GM19468 (cell line): ENCODE measurements at regions not wholly inside any gene's neighbourhood (a gene's known extent, or its start where the extent isn't known, plus 50 kb on each side); places are given as distances from the start of the nearest gene placed in this dataset.

ENCODE experiments used
- ATAC-seq: cut with Tn5 transposase; IDR thresholded peaks from one replicate; pipeline ENCODE4 v1.9.1; 2021; ENCODE audit warnings: mild to moderate bottlenecking, moderate library complexity, moderate number of reproducible peaks; ENCODE audit not compliant: unreplicated experiment; ENCODE audit errors: extremely low read depth

DNA sequence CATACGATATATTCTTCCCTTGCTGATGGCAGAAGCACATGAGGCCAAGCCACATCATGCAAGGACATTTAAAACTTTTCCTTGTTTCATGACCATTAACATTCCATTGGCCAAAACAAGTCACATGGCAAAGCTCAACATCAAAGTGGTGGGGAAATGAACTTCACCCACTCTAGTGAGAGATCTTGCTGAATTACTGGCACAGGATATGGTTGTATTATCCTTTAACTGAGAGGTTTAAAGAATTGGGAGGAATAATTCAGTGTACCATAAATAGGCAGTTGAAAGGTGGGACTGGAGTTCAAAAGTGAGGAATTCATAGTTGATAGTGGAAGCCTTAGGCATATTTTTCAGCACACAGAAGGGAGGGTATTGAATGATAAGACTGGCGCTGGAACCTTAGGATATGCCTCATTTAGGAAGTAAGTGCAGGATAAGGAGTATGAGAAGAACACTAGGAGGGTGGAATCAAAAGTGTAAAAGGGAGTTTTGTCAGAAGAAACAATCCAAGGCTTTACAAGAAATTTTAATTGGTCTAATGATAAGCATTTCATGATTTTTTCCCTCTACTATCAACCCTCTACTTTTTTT, 398.8 kb downstream of the C12orf75 start:
- no peak for ATAC-seq

DNA sequence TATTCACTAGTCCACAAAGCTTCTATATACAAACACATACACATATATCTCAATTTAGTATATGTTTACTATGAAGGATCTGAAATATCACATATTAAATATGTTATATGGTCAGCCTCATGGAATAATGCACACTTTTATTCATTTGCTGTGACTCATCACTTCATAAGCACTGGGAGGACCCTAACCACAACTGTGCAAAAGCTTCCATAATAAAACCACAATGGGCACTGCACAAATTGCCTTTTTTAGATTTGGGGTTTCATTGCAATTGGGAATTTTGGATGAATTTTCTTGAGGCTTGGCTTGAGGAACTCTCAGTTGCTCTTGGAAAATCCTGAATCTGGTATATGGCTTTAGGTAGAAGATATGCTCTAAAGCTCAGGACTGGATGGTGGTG, 399.4 kb downstream of the C12orf75 start:
- ATAC-seq = no peak

DNA sequence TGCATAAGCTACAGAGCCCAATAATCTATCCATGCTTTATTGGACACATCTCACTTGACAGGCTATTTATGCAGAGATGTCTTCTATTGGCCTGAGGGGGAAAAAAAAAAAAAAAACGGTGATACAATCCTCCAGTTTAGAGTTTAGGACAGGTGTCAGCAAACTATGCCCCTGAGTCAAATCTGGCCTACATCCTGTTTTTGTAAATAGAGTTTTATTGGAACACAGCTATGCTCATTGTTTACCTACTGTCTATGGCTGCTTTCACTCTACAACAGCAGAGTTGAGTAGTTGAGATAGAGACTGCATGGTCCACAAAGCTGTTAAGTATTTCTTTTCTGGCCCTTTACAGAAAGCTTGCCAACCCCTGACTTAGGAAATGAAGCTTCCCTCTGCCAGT, 403.1 kb downstream of the C12orf75 start:
- no peak for ATAC-seq

DNA sequence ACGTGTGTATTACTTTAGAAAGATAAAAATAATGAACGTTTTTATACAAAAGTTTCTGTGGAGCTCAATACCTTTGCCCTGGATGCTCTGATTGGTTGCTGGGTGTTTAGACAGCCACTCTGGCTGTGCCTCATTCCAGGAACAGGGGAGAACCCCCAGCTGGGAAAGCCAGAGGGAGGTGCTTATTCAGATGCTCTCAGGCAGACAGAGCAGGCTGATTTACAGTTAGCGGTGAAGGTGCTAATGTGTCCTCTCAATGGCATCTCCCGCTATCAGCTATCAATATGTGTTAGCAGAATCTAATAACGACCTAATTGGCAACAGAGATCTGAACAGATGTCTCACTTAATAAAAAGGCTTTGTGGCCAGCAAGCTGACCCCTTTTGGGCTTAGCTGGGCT, 402.3 kb downstream of the NUAK1 start:
- ATAC-seq = no peak

DNA sequence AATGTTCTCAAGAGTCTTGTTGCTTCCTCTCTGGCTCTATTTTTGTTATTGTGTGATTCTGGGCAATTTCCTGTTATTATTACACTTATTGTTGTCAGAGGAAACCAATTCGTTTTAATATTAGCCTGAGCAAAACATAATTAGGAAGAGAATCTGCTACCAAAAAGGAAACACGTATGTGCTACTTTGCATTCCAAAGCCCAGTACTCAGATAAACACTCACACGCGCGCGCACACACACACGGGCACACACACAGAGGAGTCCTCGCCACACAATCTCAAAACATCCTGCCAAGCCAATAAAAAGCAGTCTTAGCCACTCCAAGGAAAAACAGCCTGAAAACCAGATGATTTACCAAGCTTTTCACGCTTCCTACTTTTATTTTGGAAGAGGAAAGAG, 400.7 kb downstream of the NUAK1 start:
- ATAC-seq = no peak

DNA sequence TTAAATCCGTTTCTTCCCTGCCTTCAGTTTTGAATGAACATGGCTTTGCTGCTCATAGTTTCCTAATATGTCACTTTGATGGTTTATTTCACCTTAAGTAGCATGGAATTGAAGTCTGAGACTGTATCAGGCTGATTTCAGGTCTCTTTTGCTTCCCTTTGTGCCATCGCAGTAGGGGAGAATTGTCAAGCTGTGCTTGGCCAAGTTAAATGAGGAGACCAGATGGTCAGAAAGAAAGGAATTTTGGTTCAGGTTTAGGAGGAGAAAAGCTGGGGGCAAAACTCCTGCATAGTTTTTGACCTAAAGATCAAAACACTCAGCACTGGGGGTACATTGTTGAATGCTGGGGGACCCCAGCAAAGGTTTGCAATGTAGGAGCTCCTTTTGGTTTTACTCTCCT, 398.4 kb downstream of the NUAK1 start:
- no peak for ATAC-seq

DNA sequence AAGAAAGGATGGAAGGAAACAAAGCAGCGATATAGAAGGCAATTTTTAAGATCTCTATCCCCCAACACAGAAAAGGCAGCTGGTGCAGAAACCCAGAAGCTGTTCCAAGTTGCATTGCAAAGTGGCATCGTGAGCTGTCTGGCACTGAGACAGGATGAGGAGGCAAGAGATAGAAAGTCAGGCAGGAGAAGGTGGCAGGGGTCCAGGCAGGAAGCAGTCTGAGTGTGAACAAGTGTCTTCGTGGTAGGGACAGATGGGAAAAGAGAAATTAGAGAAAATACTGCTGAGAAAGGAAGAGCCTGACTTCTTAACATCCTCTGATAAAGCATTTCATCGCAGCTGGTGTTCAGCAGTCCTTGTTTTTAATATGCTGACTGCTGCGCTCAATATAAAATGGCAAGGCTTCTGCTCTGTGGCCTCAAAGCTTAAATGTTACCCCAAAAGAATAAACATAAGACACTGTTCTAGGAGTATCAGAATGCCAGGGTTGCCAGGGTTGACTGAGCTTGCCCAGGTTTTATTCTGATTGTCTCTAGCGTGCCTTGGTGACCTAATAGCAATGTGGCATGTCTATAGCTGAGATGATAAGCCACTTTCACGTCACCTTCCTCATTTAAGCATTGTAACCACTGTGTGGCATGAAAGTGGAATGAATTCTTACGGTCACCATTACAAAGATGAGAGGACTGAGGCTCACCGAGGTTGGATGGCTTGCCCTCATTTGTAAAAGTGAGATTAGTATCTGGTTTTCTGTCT, 397.6 kb downstream of the NUAK1 start:
- no peak for ATAC-seq

DNA sequence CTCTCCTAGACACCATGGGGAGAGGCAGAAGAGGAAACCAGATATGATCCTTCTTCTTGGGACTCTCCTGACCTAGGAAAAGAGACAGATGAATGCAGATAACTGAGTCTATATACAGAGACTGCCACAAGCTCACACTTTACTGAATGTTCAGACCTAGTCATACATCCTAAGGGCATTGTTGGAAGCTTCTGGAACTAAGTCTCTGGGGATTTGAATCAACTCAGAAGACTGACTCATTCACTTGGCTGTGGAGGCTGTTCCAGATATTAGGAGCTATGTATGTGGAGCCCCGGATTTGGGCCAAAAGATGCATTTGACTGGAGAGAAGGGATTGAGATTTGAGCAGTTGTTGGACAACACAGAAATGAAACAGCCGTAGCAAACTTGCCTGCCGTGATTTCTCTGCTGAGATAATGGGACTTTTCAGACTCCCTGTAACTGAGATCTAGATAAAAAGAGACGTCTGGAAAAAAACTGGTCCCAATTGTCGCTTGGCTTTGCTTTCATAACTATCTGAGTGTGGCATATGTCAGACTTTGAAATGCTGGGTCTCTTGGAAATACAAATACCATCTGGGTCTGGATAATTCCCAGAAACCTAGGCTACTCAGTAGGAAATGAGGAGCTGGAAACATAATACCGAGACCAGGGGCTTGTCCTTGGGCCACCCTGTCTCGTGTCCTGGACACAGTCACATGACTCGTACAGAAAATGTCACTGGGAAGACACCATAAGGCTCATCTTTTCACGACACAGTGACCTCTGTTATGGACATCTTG, 396.8 kb downstream of the NUAK1 start:
- ATAC-seq = no peak

DNA sequence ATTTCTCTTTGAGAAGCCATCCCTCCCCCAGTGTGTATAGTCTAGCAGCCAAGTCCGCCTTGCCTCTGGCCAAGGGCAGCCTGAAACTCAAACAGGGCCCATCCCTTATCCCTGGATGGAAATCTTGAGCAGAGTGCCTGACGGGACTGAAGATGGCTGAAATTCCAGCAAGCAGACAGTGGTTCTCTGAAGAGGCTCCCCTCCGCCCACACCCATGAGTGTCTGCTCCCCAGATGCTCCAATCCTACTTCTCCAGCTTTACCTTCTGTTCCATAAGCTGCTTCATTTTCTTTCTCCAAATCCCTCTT, 396.2 kb downstream of the NUAK1 start:
- ATAC-seq = no peak

DNA sequence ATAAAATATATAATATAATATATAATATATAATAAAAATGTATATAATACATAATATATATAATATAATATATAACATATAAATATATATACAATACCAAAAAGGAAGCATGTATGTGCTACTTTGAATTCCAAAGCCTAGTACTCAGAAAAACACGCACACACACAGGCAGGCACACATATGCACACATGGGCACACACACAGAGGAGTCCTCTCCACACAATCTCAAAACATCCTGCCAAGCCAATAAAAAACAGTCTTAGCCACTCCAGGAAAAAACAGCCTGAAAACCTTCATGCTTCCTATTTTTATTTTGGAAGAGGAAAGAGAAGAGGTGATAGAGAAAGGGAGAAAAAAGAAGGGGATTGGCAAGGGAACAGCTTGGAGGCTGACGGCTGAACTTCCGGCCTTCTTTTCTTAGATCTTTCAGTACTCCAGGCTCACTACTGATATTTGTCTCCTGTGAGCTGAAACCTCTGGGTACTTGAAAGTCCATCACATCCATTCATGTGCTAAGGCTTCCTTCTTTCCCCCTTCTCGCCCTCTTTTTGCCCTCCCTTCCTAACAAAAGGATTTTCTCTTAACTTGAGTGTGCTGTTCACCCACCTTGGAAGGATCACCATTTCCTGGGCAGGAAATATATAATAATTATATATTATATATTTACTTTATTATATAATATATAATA, 394.2 kb downstream of the NUAK1 start:
- no peak for ATAC-seq

DNA sequence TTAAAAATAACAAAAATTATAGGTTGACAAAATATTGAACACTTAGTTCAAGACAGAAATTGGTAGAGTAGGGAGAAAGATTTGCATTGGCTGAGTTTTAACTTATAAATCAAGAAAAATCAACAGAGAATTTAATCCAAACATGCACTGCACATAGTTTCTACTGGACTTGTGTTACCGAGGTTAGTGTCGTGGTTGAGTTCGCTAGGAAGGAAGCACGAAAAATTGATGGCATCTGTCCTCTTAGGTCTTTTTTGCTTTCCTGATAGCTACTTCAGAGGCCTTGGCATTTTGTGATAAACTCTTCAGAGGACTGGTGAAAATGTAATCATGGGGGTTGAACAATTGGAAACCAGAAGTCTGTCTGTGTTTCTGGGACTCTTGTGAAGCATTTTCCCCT, 392.9 kb downstream of the NUAK1 start:
- ATAC-seq = no peak

DNA sequence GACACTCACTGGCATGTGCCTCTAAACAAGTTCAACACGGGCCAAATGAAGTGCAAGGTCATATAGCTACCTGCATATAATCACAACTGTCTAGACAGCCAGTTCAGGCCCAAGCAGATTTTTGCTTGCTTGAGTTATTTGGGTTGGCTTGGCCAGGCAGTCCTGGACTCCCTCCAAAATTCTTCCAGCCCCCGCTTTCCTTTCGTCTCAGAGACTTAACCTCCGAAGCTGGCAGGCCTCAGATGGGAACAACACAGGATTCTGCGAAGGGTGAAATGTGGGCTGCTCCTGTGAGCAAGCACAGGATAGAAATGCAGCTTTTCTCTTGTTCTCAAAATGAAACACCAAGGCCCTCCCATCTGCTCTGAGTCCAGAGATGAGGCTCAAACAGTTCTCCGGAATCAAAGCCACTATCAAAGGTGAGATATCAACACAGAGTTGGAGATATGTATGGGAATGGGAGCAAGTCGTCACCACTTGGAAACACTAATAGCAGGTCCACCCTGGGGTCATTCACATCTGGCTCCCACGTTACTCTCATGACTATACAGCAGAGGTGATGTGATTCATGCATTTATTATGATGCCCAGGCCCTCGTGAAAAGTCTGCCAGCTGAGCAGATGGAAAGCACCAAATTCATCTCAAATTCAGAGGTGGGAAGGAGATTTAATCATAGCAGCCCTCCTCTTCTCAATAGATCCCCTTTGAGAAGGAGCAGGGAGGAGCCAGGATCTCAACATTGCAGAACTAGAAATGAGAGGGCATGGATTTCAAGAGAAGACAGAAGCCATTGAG, 389.8 kb downstream of the NUAK1 start:
- ATAC-seq = no peak

DNA sequence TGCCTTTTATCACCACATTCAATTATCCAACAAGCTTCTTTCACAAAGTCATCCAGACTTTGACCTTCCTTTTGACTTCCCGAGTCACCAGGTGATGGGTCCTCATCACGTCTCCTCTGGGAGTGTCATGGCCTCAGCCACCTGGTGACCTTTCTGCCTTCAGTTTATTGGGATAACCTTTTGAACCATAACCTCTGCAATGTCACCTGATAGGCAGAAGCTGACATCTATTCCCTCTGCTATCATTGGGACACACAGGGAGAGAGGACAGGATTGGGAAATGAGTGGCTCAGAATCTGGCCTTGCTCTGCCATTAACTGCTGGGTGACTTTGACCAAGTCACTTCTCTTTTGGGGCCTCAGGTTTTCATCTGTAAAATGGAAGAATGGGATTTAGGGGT, 388.7 kb downstream of the NUAK1 start:
- ATAC-seq = no peak

DNA sequence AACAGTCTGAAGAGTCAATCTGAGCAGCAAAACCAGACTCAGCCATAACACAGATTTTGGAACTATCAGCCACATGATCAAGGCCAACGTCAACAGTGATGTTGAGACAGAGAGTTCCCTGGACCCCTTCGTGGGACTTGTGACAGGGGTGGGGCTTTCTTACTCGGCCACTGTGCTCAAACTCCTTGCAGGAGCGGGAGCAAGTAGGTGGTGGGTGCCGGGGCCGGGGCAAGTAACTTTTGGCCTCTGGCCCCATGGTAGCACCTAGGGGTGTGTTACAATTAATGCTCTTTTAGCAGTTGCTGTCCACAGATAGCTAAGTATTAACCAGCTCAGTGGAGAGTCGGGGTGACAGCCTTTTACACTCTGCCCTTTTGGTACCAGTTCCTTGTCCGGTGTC, 384.4 kb downstream of the NUAK1 start:
- no peak for ATAC-seq

DNA sequence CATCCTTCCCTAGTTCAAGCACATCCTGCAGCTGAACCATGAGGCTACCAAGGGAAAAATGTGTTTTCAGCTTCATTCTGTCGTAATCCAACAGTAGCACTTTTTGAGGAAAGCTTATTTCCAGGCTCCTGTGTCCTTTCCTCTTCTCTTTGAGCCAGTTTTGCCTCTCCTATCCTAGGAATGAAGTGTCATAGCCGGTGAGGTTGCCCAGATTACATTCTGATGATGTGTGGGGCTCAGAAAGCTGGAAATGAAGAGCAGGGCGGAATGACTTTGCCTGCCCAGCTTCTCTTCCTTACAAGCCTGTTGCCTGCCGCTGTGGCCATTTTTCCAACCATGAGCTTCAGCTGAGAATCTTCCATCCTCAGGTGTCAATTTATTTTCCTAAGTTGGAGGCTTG, 381.8 kb downstream of the NUAK1 start:
- no peak for ATAC-seq

DNA sequence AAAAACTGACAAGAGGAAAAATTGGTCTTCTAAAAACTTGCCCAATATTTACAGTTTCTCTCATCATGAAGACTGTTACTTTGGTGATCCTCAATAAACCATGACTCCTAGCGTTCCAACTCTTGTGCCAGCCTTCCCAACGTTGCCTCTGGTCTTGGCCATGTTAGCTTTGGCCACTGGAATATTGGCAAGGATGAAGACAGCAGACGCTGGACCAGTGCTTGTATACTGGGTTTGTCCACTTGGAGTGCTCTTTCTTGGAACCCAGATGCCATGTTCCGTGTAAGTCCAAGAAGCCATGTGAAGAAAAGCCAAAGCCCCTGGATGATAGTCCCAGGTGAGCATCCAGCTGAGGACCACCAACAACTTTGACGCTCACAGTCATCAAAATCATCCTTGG, 379.6 kb downstream of the NUAK1 start:
- ATAC-seq = no peak

DNA sequence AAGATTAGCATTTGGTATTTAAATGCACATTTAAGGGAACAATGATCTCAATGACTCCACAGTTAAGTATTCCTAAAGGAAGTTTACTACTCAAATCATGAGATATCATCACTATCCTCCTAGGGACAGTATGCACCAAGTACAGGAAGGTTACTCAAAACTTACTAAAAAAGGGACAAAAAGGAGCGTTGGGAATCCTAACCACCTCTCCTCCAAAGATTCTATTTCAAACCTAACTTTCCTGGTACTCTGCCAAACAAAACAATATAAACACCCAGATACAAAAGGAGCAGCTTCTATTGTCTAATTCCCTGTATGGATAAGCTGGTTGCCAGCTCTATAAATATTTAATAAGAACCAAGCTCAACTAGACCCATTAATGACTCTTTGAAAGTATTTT, 377.7 kb downstream of the NUAK1 start:
- ATAC-seq = no peak

DNA sequence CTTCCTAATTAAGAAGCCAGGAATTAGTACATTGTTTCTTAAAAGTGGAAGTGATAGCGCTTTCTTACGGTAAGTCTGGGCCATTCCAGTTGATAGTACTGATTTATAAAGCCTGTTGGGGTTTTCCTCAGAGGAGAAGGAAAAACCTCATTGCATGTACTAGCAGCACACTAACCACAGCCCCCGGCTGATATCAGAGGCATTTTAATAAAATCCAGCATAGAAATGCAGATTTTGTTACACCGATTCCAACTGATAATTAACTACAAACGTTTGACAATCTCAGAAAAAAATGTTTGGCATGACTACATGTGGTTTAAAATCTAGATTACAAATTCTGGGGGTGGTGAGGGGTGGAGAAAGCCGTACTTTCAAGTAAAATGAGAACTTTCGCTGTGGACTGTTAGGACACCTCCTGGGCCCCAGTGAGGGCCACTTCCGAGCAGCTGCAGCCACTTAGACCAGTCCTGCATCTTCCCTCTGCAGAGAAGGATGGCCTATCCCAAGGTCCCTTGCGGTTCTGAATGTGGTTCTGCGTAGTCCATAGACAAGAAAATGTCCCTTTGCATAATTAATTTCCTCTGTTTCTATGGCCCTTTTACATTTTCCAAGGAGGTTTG, 374.4 kb downstream of the NUAK1 start:
- ATAC-seq = no peak

DNA sequence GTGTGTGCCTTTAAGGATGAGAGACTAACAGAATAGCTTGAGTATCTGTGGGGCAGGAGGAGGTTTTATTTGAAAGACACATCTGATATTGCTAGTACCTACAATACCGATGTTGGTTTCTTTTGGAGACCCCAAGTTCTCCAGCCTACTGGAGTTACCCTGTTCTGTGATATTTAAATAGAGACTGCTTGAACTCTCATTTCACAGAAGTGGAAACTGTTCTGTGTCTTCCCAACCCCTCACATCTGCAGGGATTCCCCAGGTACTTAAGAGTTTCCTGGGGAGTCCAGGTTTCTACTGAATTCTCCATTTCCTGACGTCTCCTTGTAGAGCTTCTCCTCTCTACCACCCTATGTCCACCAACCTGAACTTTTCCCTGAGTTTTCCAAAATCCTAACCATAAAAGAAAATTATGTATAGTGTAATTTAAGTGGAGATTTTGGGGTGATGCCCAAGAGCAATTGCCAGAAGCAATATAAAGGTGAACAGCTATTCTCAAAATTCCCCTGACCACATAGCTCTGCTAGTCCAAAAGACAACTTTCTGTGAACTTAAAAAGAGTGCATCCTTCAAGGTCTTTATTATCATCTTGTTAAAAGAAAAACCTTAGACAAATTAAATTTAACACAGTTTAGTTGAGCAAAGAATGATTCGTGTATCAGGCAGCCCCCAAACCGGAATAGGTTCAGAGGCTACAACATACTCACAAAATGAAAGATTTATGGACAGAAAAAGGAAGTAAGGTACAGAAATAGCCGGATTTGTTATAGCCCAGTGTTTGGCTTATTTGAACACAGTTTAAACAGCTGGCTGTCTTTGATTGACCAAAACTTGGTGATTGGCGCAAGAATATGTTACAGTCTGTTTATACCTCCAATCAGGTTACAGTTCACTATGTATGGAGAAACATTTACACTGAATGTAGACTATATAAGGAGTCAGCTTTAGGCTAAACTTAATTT, 373.4 kb downstream of the NUAK1 start:
- no peak for ATAC-seq
